GM12891 (cell line): ENCODE measurements at regions not wholly inside any gene's neighbourhood (a gene's known extent, or its start where the extent isn't known, plus 50 kb on each side); places are given as distances from the start of the nearest gene placed in this dataset.

Source experiments
- POLR2A ChIP-seq: IDR thresholded peaks from 2 replicates; pipeline ENCODE4 v1.6.1; 2011; ENCODE audit warnings: low read depth, low read length, control low read depth
- TAF1 ChIP-seq: IDR thresholded peaks from 2 replicates; pipeline ENCODE4 v1.6.1; 2011; ENCODE audit warnings: low read depth, low read length, control low read depth

- no peak for TF ChIP-seq TAF1
- TF ChIP-seq POLR2A, result no peak
These were observed 68.9 kb upstream of the SH3PXD2B start for GRCh38 chr5:172523146-172523745.
